GM19025 (cell line): ENCODE measurements at regions not wholly inside any gene's neighbourhood (a gene's known extent, or its start where the extent isn't known, plus 50 kb on each side); places are given as distances from the start of the nearest gene placed in this dataset.
"Not testable (repeated sequence)": the region's sequence is repeated elsewhere in the genome, so short reads cannot be mapped to it uniquely, and the experiment has no call there.

Experiments used
- ATAC-seq: cut with Tn5 transposase; IDR thresholded peaks from one replicate; pipeline ENCODE4 v1.9.1; 2021; ENCODE audit warnings: mild to moderate bottlenecking, low read depth, moderate library complexity; ENCODE audit not compliant: unreplicated experiment

GRCh38 chr9:42239445-42240260 lies 56.2 kb downstream of the SPATA31A6 start:
- ATAC-seq, result not testable (repeated sequence)

GRCh38 chr9:42240261-42240579 lies 56.8 kb downstream of the SPATA31A6 start:
- not testable (repeated sequence) for ATAC-seq

GRCh38 chr9:42243211-42243610 lies 59.8 kb downstream of the SPATA31A6 start:
- not testable (repeated sequence) for ATAC-seq

GRCh38 chr9:42243822-42244221 lies 60.4 kb downstream of the SPATA31A6 start:
- ATAC-seq, result not testable (repeated sequence)

- not testable (repeated sequence) for ATAC-seq
These were observed 85.3 kb downstream of the SPATA31A6 start for GRCh38 chr9:42268729-42269128.

- ATAC-seq, result not testable (repeated sequence)
These were observed 85.7 kb downstream of the SPATA31A6 start for GRCh38 chr9:42269171-42269570.

- not testable (repeated sequence) for ATAC-seq
These were observed 89.7 kb downstream of the SPATA31A6 start for GRCh38 chr9:42273191-42273590.

GRCh38 chr9:42275141-42275540 lies 91.7 kb downstream of the SPATA31A6 start:
- no peak for ATAC-seq

- ATAC-seq, result not testable (repeated sequence)
These were observed 99.2 kb downstream of the SPATA31A6 start for GRCh38 chr9:42282531-42283178.

- ATAC-seq, result not testable (repeated sequence)
These were observed 99.7 kb downstream of the SPATA31A6 start for GRCh38 chr9:42283179-42283543.

- ATAC-seq, result not testable (repeated sequence)
These were observed 102.8 kb downstream of the SPATA31A6 start for GRCh38 chr9:42286145-42286845.

- not testable (repeated sequence) for ATAC-seq
These were observed 104.8 kb downstream of the SPATA31A6 start for GRCh38 chr9:42288002-42288864.

- not testable (repeated sequence) for ATAC-seq
These were observed 105.4 kb downstream of the SPATA31A6 start for GRCh38 chr9:42288865-42289229.

GRCh38 chr9:42300124-42300523 lies 116.7 kb downstream of the SPATA31A6 start:
- not testable (repeated sequence) for ATAC-seq

GRCh38 chr9:42306625-42307024 lies 123.2 kb downstream of the SPATA31A6 start:
- ATAC-seq, result not testable (repeated sequence)

GRCh38 chr9:42307449-42307848 lies 124.0 kb downstream of the SPATA31A6 start:
- ATAC-seq, result not testable (repeated sequence)

GRCh38 chr9:42310972-42311371 lies 127.5 kb downstream of the SPATA31A6 start:
- not testable (repeated sequence) for ATAC-seq

GRCh38 chr9:42316026-42316425 lies 132.6 kb downstream of the SPATA31A6 start:
- ATAC-seq, result not testable (repeated sequence)

- not testable (repeated sequence) for ATAC-seq
These were observed 134.2 kb downstream of the SPATA31A6 start for GRCh38 chr9:42317677-42318076.

- not testable (repeated sequence) for ATAC-seq
These were observed 139.8 kb downstream of the SPATA31A6 start for GRCh38 chr9:42323084-42323809.
